ENCODE measurements at regions not wholly inside any gene's neighbourhood (a gene's known extent, or its start where the extent isn't known, plus 50 kb on each side); places are given as distances from the start of the nearest gene placed in this dataset.

GRCh38 chr10:125343118-125343925, 183.0 kb upstream of the CTBP2 start:
- Mint-ChIP-seq H3K27ac (ENCODE audit: unreplicated experiment) (no peak overlapping the region), H3K9me3 (ENCODE audit: low read depth) (peaks cover 15% of the 10 kb centered on the region), H3K4me1 (ENCODE audit: low read depth) (peaks cover 4% of the 10 kb centered on the region), H3K4me3 (ENCODE audit: unreplicated experiment) (no peak overlapping the region), H3K36me3 (ENCODE audit: low read depth) (no peaks in the 10 kb centered on the region), H3K27me3 (ENCODE audit: low read depth) (peaks cover 7% of the 10 kb centered on the region)
- TF ChIP-seq CTCF (IDR thresholded peaks at IDR 0.05), result peak; percentile 75
- no peak for DNase-seq (ENCODE audit: low spot score)

GRCh38 chr10:125341611-125342010, 181.2 kb upstream of the CTBP2 start:
- Mint-ChIP-seq H3K4me1 (ENCODE audit: low read depth) (peaks cover 4% of the 10 kb centered on the region), H3K4me3 (ENCODE audit: unreplicated experiment) (no peak overlapping the region), H3K9me3 (ENCODE audit: low read depth) (peaks cover 14% of the 10 kb centered on the region), H3K27ac (ENCODE audit: unreplicated experiment) (no peak overlapping the region), H3K27me3 (ENCODE audit: low read depth) (peaks cover 7% of the 10 kb centered on the region), H3K36me3 (ENCODE audit: low read depth) (no peaks in the 10 kb centered on the region)
- DNase-seq (ENCODE audit: low spot score), result no peak
- no peak for TF ChIP-seq CTCF (IDR thresholded peaks at IDR 0.05)

- no peak for DNase-seq (ENCODE audit: low spot score)
- no peak for TF ChIP-seq CTCF (IDR thresholded peaks at IDR 0.05)
- Mint-ChIP-seq H3K4me3 (ENCODE audit: unreplicated experiment) (no peak overlapping the region), H3K36me3 (ENCODE audit: low read depth) (no peaks in the 10 kb centered on the region), H3K9me3 (ENCODE audit: low read depth) (peaks cover 14% of the 10 kb centered on the region), H3K27ac (ENCODE audit: unreplicated experiment) (no peak overlapping the region), H3K4me1 (ENCODE audit: low read depth) (peaks cover 4% of the 10 kb centered on the region), H3K27me3 (ENCODE audit: low read depth) (peaks cover 7% of the 10 kb centered on the region)
Measured at GRCh38 chr10:125340903-125341302, 180.5 kb upstream of the CTBP2 start.

- no peak overlapping the region for H3K4me3 Mint-ChIP-seq (ENCODE audit: unreplicated experiment)
Measured at GRCh38 chr10:125337510-125337909, 177.1 kb upstream of the CTBP2 start.

GRCh38 chr10:125334545-125334944, 174.2 kb upstream of the CTBP2 start:
- DNase-seq (ENCODE audit: low spot score), result no peak
- Mint-ChIP-seq H3K4me3 (ENCODE audit: unreplicated experiment) (no peak overlapping the region), H3K4me1 (ENCODE audit: low read depth) (peaks cover 11% of the 10 kb centered on the region), H3K9me3 (ENCODE audit: low read depth) (peaks cover 10% of the 10 kb centered on the region), H3K27me3 (ENCODE audit: low read depth) (peaks cover 2% of the 10 kb centered on the region), H3K27ac (ENCODE audit: unreplicated experiment) (no peak overlapping the region), H3K36me3 (ENCODE audit: low read depth) (no peaks in the 10 kb centered on the region)
- no peak for TF ChIP-seq CTCF (IDR thresholded peaks at IDR 0.05)

More at GRCh38 chr10:125337510-125337909, 177.1 kb upstream of the CTBP2 start:
- peaks cover 11% of the 10 kb centered on the region for H3K4me1 Mint-ChIP-seq (ENCODE audit: low read depth)
- H3K9me3 Mint-ChIP-seq (ENCODE audit: low read depth), result peaks cover 14% of the 10 kb centered on the region
- H3K27ac Mint-ChIP-seq (ENCODE audit: unreplicated experiment), result no peak overlapping the region
- no peak for TF ChIP-seq CTCF (IDR thresholded peaks at IDR 0.05)
- H3K27me3 Mint-ChIP-seq (ENCODE audit: low read depth), result peaks cover 2% of the 10 kb centered on the region
- H3K36me3 Mint-ChIP-seq (ENCODE audit: low read depth), result no peaks in the 10 kb centered on the region
- DNase-seq (ENCODE audit: low spot score), result no peak
